PC-9 (cell line): ENCODE measurements at regions not wholly inside any gene's neighbourhood (a gene's known extent, or its start where the extent isn't known, plus 50 kb on each side); places are given as distances from the start of the nearest gene placed in this dataset.

Experiments
- CTCF ChIP-seq: fragments of 200-600 bp; sonication (generic); conservative IDR thresholded peaks from 2 replicates; pipeline ENCODE4 v1.6.1; 2017; ENCODE audit warnings: mixed run types, antibody characterized with exemption, mild to moderate bottlenecking, moderate library complexity
- EZH2 ChIP-seq: fragments of 200-600 bp; sonication (generic); IDR thresholded peaks from 2 replicates; pipeline ENCODE4 v1.8.0; 2017; ENCODE audit warnings: antibody characterized with exemption, low read depth

GRCh38 chr1:30028283-30028682, 695.1 kb downstream of the MATN1 start:
- no peak for TF ChIP-seq CTCF
- no peak for TF ChIP-seq EZH2
